SK-N-SH (cell line): ENCODE measurements at regions not wholly inside any gene's neighbourhood (a gene's known extent, or its start where the extent isn't known, plus 50 kb on each side); places are given as distances from the start of the nearest gene placed in this dataset.

Experiments
- TAF1 ChIP-seq: IDR thresholded peaks from 2 replicates; pipeline ENCODE4 v1.6.1; 2012; ENCODE audit warnings: low read depth, mild to moderate bottlenecking, low read length, moderate library complexity, borderline replicate concordance
- YY1 ChIP-seq: IDR thresholded peaks from 2 replicates; pipeline ENCODE4 v1.4.0; 2012; ENCODE audit warnings: low read depth, mild to moderate bottlenecking
- TF ChIP-seq, protein P1 (sequence below): fragments of 200-600 bp; sonication (generic); IDR thresholded peaks from 2 replicates; pipeline ENCODE4 v1.6.1; 2017; ENCODE audit warnings: antibody characterized with exemption, mild to moderate bottlenecking, moderate library complexity
- TF ChIP-seq, protein P2 (sequence below): IDR thresholded peaks from 2 replicates; pipeline ENCODE4 v1.4.0; 2012; ENCODE audit warnings: low read depth

DNA sequence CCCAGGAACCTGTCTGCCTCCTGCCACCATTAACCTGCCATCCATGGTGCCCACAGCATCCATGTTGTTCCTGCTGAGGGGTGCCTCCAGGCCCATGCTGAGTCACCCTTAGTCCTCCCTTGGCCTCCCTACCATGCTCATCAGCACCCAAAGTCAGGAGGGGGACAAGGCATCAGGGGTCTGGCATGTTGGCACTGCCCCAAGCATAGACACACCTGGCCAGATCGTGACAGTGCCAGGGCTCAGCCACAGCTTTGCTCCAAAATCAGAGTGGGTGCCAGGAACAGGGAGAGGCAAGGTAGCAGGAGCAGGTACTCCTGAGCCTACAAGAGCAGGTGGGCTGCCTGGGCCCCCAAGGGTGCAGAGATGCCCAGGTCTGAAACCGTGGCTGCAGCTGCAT, 566.6 kb downstream of the TLE1 start:
- TF ChIP-seq, protein P1, sequence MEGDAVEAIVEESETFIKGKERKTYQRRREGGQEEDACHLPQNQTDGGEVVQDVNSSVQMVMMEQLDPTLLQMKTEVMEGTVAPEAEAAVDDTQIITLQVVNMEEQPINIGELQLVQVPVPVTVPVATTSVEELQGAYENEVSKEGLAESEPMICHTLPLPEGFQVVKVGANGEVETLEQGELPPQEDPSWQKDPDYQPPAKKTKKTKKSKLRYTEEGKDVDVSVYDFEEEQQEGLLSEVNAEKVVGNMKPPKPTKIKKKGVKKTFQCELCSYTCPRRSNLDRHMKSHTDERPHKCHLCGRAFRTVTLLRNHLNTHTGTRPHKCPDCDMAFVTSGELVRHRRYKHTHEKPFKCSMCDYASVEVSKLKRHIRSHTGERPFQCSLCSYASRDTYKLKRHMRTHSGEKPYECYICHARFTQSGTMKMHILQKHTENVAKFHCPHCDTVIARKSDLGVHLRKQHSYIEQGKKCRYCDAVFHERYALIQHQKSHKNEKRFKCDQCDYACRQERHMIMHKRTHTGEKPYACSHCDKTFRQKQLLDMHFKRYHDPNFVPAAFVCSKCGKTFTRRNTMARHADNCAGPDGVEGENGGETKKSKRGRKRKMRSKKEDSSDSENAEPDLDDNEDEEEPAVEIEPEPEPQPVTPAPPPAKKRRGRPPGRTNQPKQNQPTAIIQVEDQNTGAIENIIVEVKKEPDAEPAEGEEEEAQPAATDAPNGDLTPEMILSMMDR = no peak
- TF ChIP-seq TAF1 (no peak), YY1 (no peak)
- TF ChIP-seq, protein P2, sequence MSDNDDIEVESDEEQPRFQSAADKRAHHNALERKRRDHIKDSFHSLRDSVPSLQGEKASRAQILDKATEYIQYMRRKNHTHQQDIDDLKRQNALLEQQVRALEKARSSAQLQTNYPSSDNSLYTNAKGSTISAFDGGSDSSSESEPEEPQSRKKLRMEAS = no peak
